ENCODE measurements at regions not wholly inside any gene's neighbourhood (a gene's known extent, or its start where the extent isn't known, plus 50 kb on each side); places are given as distances from the start of the nearest gene placed in this dataset.

- in situ Hi-C loops (cut with MboI; ENCODE audit: low sequenced_read_pairs) (no loop called here), intact Hi-C loops (cut with micrococcal nuclease) (no loop called here), dilution Hi-C loops (cut with HindIII; ENCODE audit: low sequenced_read_pairs, unreplicated experiment) (no loop called here)
- H2BK5ac ChIP-seq (ENCODE audit: low read depth, low read length, poor library complexity, severe bottlenecking): no peak overlapping the region
- no peak overlapping the region for H2BK120ac ChIP-seq (ENCODE audit: low read depth, low read length)
- no peaks in the 10 kb centered on the region for H4K20me1 ChIP-seq (ENCODE audit: insufficient read depth, low read length)
- no peak overlapping the region for H3K4ac ChIP-seq (ENCODE audit: low read depth, low read length)
- TF ChIP-seq POLR2A (IDR thresholded peaks at IDR 0.05; ENCODE audit: low read depth, low read length) (no peak), MXI1 (IDR thresholded peaks at IDR 0.05; ENCODE audit: borderline replicate concordance, low read depth, low read length) (no peak), CTCF (conservative IDR thresholded peaks at IDR 0.05; ENCODE audit: low read depth, low read length) (peak; percentile 10; the same call in 1 of the 2 replicates)
- no peak overlapping the region for H3K18ac ChIP-seq (ENCODE audit: low read depth, low read length)
- H2AK5ac ChIP-seq (ENCODE audit: low read depth, low read length): no peak overlapping the region
- no peak overlapping the region for H3K27ac ChIP-seq (ENCODE audit: insufficient read depth, low read length)
- H3K4me1 ChIP-seq (ENCODE audit: control insufficient read depth, insufficient read depth, low read length): 0 out of 2 replicates have a peak, but pooled peaks cover 2% of the 10 kb centered on the region
- H3K14ac ChIP-seq (replicated peaks; ENCODE audit: low read depth, low read length): no peak overlapping the region
- no peak overlapping the region for H3K56ac ChIP-seq (ENCODE audit: extremely low read depth, insufficient read depth, low read length)
- no peak overlapping the region for H2BK15ac ChIP-seq (ENCODE audit: low read depth, low read length)
- H3K36me3 ChIP-seq (ENCODE audit: control insufficient read depth, insufficient read depth, low read length): no peaks in the 10 kb centered on the region
- no peak overlapping the region for H2BK20ac ChIP-seq (ENCODE audit: low read depth, low read length)
- no peaks in the 10 kb centered on the region for H3K79me1 ChIP-seq (ENCODE audit: low read depth in 1 of 2, low read length in 2 of 2)
- H3K4me3 ChIP-seq (ENCODE audit: insufficient read depth, low read depth, low read length): no peak overlapping the region
- no peaks in the 10 kb centered on the region for H3K9me1 ChIP-seq (ENCODE audit: insufficient read depth, low read length)
- CTCF ChIA-PET: interaction anchor here (0.8 to 1.1 kb wide), 2 partner anchors 94 to 160 kb away, joined by 4 to 6 read pairs; no protein-coding TSS in a partner anchor
- no peak overlapping the region for H2AK9ac ChIP-seq (replicated peaks; ENCODE audit: low read depth, low read length, poor library complexity)
- no peak overlapping the region for H2AFZ ChIP-seq (replicated peaks; ENCODE audit: low read length, poor library complexity)
- no peak for ATAC-seq (ENCODE audit: low read depth)
- H4K8ac ChIP-seq (ENCODE audit: low read depth in 2 of 2, low read length in 2 of 2): no peak overlapping the region
- no peak overlapping the region for H4K91ac ChIP-seq (ENCODE audit: insufficient read depth, low read depth, low read length)
- no peak overlapping the region for H4K5ac ChIP-seq (ENCODE audit: low read depth, low read length)
- no peak for DNase-seq
- no TSS peak for BruUV-seq (replicated peaks)
- no peak overlapping the region for H3K4me2 ChIP-seq (ENCODE audit: low read depth, low read length)
- peaks cover 11% of the 10 kb centered on the region; the same call in 1 of the 2 replicates for H3K27me3 ChIP-seq (ENCODE audit: control insufficient read depth, insufficient read depth, low read length)
- no peak overlapping the region for H3K9ac ChIP-seq (ENCODE audit: low read depth, low read length)
- H3K23ac ChIP-seq (ENCODE audit: low read depth, low read length): no peak overlapping the region
- WGBS, 2 experiments (ENCODE audit: extremely low coverage in 2 of 2, insufficient read length in 1 of 2): 61% methylated on average over 6 of the region's 9 CpGs; no CpG with 5 or more reads in 1 of the 2 experiments
- no peaks in the 10 kb centered on the region for H3K9me3 ChIP-seq (ENCODE audit: control insufficient read depth, insufficient read depth, low read length)
- POLR2A ChIA-PET (ENCODE audit: unreplicated experiment): no interaction called here
Measured at GRCh38 chr11:95545116-95545875, 244.3 kb downstream of the FAM76B start.

Data from IMR-90 (cell line).